ENCODE measurements at regions not wholly inside any gene's neighbourhood (a gene's known extent, or its start where the extent isn't known, plus 50 kb on each side); places are given as distances from the start of the nearest gene placed in this dataset.

- no peaks in the 10 kb centered on the region for H3K79me1 ChIP-seq (replicated peaks; ENCODE audit: low read length, poor library complexity, severe bottlenecking)
- H3K4me2 ChIP-seq (ENCODE audit: low read length, poor library complexity, severe bottlenecking): no peak overlapping the region
- H3K36me3 ChIP-seq (ENCODE audit: control insufficient read depth in 1 of 2, insufficient read depth in 2 of 2, low read depth in 1 of 2, low read length in 2 of 2): no peaks in the 10 kb centered on the region
- H3K27me3 ChIP-seq (ENCODE audit: control insufficient read depth in 1 of 2, insufficient read depth in 1 of 2, low read length in 2 of 2): no peaks in the 10 kb centered on the region
- no peak overlapping the region for H3K23ac ChIP-seq (ENCODE audit: low read length in 2 of 2)
- H2BK12ac ChIP-seq (ENCODE audit: low read length in 2 of 2): no peak overlapping the region
- H2AK5ac ChIP-seq (ENCODE audit: low read length, severe bottlenecking): no peak overlapping the region
- DNase-seq: no peak
- H3K14ac ChIP-seq (ENCODE audit: low read length in 2 of 2): no peak overlapping the region
- H2AFZ ChIP-seq (ENCODE audit: low read depth, low read length): no peak overlapping the region
- H3K4ac ChIP-seq (ENCODE audit: low read depth in 1 of 2, low read length in 2 of 2): no peak overlapping the region
- H3K9me3 ChIP-seq (ENCODE audit: control insufficient read depth, low read length): peaks cover 5% of the 10 kb centered on the region
- H3K9ac ChIP-seq (ENCODE audit: low read length): no peak overlapping the region
- no peak overlapping the region for H4K91ac ChIP-seq (ENCODE audit: low read length)
- no peak overlapping the region for H4K8ac ChIP-seq (ENCODE audit: low read length)
- no peak overlapping the region for H3K18ac ChIP-seq (ENCODE audit: low read depth in 1 of 2, low read length in 2 of 2)
- 86% methylated on average over 2 of the region's 2 CpGs for WGBS
- no peak overlapping the region for H2BK15ac ChIP-seq (ENCODE audit: low read depth, poor library complexity, severe bottlenecking)
- no peaks in the 10 kb centered on the region for H3K4me1 ChIP-seq (ENCODE audit: control insufficient read depth, insufficient read depth, low read depth, low read length)
- no peak overlapping the region for H3K27ac ChIP-seq (ENCODE audit: low read length, poor library complexity, severe bottlenecking)
- no peak overlapping the region for H3K4me3 ChIP-seq (ENCODE audit: insufficient read depth in 1 of 2, low read depth in 1 of 2, low read length in 2 of 2)
- H2BK120ac ChIP-seq (ENCODE audit: low read depth, low read length): no peak overlapping the region
- H2BK5ac ChIP-seq (ENCODE audit: low read depth, low read length, poor library complexity, severe bottlenecking): no peak overlapping the region
Measured at GRCh38 chr6:22132656-22133055, 164.2 kb downstream of the PRL start.

- Histone ChIP-seq H2BK15ac (ENCODE audit: low read depth, poor library complexity, severe bottlenecking) (no peak overlapping the region), H3K18ac (ENCODE audit: low read depth in 1 of 2, low read length in 2 of 2) (no peak overlapping the region), H3K4me2 (ENCODE audit: low read length, poor library complexity, severe bottlenecking) (no peak overlapping the region), H3K27me3 (ENCODE audit: control insufficient read depth in 1 of 2, insufficient read depth in 1 of 2, low read length in 2 of 2) (no peaks in the 10 kb centered on the region), H3K4me1 (ENCODE audit: control insufficient read depth, insufficient read depth, low read depth, low read length) (no peaks in the 10 kb centered on the region), H3K9ac (ENCODE audit: low read length) (no peak overlapping the region), H3K14ac (ENCODE audit: low read length in 2 of 2) (no peak overlapping the region), H2BK5ac (ENCODE audit: low read depth, low read length, poor library complexity, severe bottlenecking) (no peak overlapping the region), H3K4me3 (ENCODE audit: insufficient read depth in 1 of 2, low read depth in 1 of 2, low read length in 2 of 2) (no peak overlapping the region), H2AFZ (ENCODE audit: low read depth, low read length) (no peak overlapping the region), H2AK5ac (ENCODE audit: low read length, severe bottlenecking) (no peak overlapping the region), H3K79me1 (replicated peaks; ENCODE audit: low read length, poor library complexity, severe bottlenecking) (no peaks in the 10 kb centered on the region), H3K27ac (ENCODE audit: low read length, poor library complexity, severe bottlenecking) (no peak overlapping the region), H2BK120ac (ENCODE audit: low read depth, low read length) (no peak overlapping the region), H2BK12ac (ENCODE audit: low read length in 2 of 2) (no peak overlapping the region), H3K23ac (ENCODE audit: low read length in 2 of 2) (no peak overlapping the region), H3K4ac (ENCODE audit: low read depth in 1 of 2, low read length in 2 of 2) (no peak overlapping the region), H3K36me3 (ENCODE audit: control insufficient read depth in 1 of 2, insufficient read depth in 2 of 2, low read depth in 1 of 2, low read length in 2 of 2) (no peaks in the 10 kb centered on the region), H3K9me3 (ENCODE audit: control insufficient read depth, low read length) (peaks cover 5% of the 10 kb centered on the region), H4K91ac (ENCODE audit: low read length) (no peak overlapping the region), H4K8ac (ENCODE audit: low read length) (no peak overlapping the region)
- no peak for DNase-seq
- WGBS: 84% methylated on average over 4 of the region's 4 CpGs
Measured at GRCh38 chr6:22133357-22133756, 163.5 kb downstream of the PRL start.

DNA sequence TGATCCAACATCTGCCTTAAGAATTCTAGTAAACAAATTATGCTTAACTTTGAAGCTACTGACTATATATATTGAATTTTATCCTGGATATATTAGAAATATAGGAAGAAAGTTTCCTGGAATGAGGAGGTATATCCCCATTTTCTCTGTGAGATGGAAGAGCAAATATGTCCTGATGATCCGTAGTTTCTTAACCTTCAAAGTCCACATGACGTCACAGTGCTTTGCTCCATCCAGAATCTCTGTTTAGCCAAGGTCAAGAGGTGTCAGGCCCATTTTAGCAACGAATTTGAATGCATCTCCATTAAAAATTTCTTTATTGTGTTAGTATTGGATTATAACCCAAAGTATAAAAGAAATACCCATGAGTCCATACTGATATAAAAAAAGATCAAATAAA, 162.5 kb downstream of the PRL start:
- H3K9ac ChIP-seq (ENCODE audit: low read length): no peak overlapping the region
- no peak overlapping the region for H3K27ac ChIP-seq (ENCODE audit: low read length, poor library complexity, severe bottlenecking)
- H2AFZ ChIP-seq (ENCODE audit: low read depth, low read length): no peak overlapping the region
- no peaks in the 10 kb centered on the region for H3K36me3 ChIP-seq (ENCODE audit: control insufficient read depth in 1 of 2, insufficient read depth in 2 of 2, low read depth in 1 of 2, low read length in 2 of 2)
- no peak overlapping the region for H4K8ac ChIP-seq (ENCODE audit: low read length)
- no peak overlapping the region for H3K4ac ChIP-seq (ENCODE audit: low read depth in 1 of 2, low read length in 2 of 2)
- no peak overlapping the region for H2BK5ac ChIP-seq (ENCODE audit: low read depth, low read length, poor library complexity, severe bottlenecking)
- H2AK5ac ChIP-seq (ENCODE audit: low read length, severe bottlenecking): no peak overlapping the region
- no peak for DNase-seq
- H3K4me2 ChIP-seq (ENCODE audit: low read length, poor library complexity, severe bottlenecking): no peak overlapping the region
- H3K4me1 ChIP-seq (ENCODE audit: control insufficient read depth, insufficient read depth, low read depth, low read length): no peaks in the 10 kb centered on the region
- no peak overlapping the region for H2BK120ac ChIP-seq (ENCODE audit: low read depth, low read length)
- H3K23ac ChIP-seq (ENCODE audit: low read length in 2 of 2): no peak overlapping the region
- H3K14ac ChIP-seq (ENCODE audit: low read length in 2 of 2): no peak overlapping the region
- H2BK15ac ChIP-seq (ENCODE audit: low read depth, poor library complexity, severe bottlenecking): no peak overlapping the region
- no peaks in the 10 kb centered on the region for H3K27me3 ChIP-seq (ENCODE audit: control insufficient read depth in 1 of 2, insufficient read depth in 1 of 2, low read length in 2 of 2)
- 86% methylated on average over 1 of the region's 3 CpGs for WGBS
- H3K4me3 ChIP-seq (ENCODE audit: insufficient read depth in 1 of 2, low read depth in 1 of 2, low read length in 2 of 2): no peak overlapping the region
- H3K79me1 ChIP-seq (replicated peaks; ENCODE audit: low read length, poor library complexity, severe bottlenecking): no peaks in the 10 kb centered on the region
- H4K91ac ChIP-seq (ENCODE audit: low read length): no peak overlapping the region
- no peak overlapping the region for H3K18ac ChIP-seq (ENCODE audit: low read depth in 1 of 2, low read length in 2 of 2)
- H2BK12ac ChIP-seq (ENCODE audit: low read length in 2 of 2): no peak overlapping the region
- H3K9me3 ChIP-seq (ENCODE audit: control insufficient read depth, low read length): peaks cover 5% of the 10 kb centered on the region

DNA sequence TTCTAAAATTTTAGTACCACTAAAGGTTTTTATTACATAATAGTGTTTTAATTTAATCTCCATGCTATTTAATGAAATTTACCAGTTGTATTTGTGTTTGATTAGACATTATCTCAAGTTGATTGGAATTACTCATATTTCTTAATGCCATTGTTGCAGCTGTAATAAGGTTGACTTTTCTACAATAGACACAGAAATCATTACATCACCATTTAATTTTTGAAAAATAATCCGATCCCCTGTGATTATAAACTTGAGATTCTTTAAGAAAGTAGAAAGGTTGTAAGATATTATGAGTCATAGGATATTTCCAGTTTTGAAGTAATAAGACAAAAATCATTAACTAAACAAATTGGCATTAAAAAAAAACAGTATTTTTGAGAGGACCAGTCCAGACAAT, 161.4 kb downstream of the PRL start:
- Histone ChIP-seq H3K4me2 (ENCODE audit: low read length, poor library complexity, severe bottlenecking) (no peak overlapping the region), H4K91ac (ENCODE audit: low read length) (no peak overlapping the region), H2BK12ac (ENCODE audit: low read length in 2 of 2) (no peak overlapping the region), H3K14ac (ENCODE audit: low read length in 2 of 2) (no peak overlapping the region), H4K8ac (ENCODE audit: low read length) (no peak overlapping the region), H3K4me3 (ENCODE audit: insufficient read depth in 1 of 2, low read depth in 1 of 2, low read length in 2 of 2) (no peak overlapping the region), H3K18ac (ENCODE audit: low read depth in 1 of 2, low read length in 2 of 2) (no peak overlapping the region), H3K4me1 (ENCODE audit: control insufficient read depth, insufficient read depth, low read depth, low read length) (no peaks in the 10 kb centered on the region), H2BK5ac (ENCODE audit: low read depth, low read length, poor library complexity, severe bottlenecking) (no peak overlapping the region), H3K27me3 (ENCODE audit: control insufficient read depth in 1 of 2, insufficient read depth in 1 of 2, low read length in 2 of 2) (no peaks in the 10 kb centered on the region), H2BK15ac (ENCODE audit: low read depth, poor library complexity, severe bottlenecking) (no peak overlapping the region), H3K79me1 (replicated peaks; ENCODE audit: low read length, poor library complexity, severe bottlenecking) (no peaks in the 10 kb centered on the region), H3K27ac (ENCODE audit: low read length, poor library complexity, severe bottlenecking) (no peak overlapping the region), H2AFZ (ENCODE audit: low read depth, low read length) (no peak overlapping the region), H3K36me3 (ENCODE audit: control insufficient read depth in 1 of 2, insufficient read depth in 2 of 2, low read depth in 1 of 2, low read length in 2 of 2) (no peaks in the 10 kb centered on the region), H2AK5ac (ENCODE audit: low read length, severe bottlenecking) (no peak overlapping the region), H3K9ac (ENCODE audit: low read length) (no peak overlapping the region), H2BK120ac (ENCODE audit: low read depth, low read length) (no peak overlapping the region), H3K23ac (ENCODE audit: low read length in 2 of 2) (no peak overlapping the region), H3K9me3 (ENCODE audit: control insufficient read depth, low read length) (peaks cover 5% of the 10 kb centered on the region), H3K4ac (ENCODE audit: low read depth in 1 of 2, low read length in 2 of 2) (no peak overlapping the region)
- no peak for DNase-seq
- WGBS: no CpG with 5 or more reads among the region's 1 CpG

Data from mesenchymal stem cell (in vitro differentiated cells and primary cell).